ENCODE measurements at regions not wholly inside any gene's neighbourhood (a gene's known extent, or its start where the extent isn't known, plus 50 kb on each side); places are given as distances from the start of the nearest gene placed in this dataset.

DNA sequence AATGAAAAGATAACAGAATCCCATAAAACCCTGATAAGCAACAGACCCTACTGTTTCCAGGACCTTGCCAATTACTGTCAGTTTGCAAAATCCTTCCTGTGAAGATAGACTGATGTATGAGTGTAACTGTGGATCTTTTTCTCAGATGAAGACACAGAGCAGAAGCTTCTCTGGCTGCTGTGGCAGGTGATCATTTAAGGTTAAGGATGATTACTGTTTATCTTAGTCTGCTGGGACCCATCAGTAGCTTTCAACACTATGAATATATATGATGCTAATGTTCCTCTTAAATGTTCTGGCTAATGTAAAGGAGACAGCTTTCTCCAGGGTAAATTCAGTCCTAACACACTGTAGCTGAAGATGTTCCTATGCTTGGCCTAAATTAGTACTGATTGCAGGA, 56.0 kb upstream of the CTTNBP2 start:
- DNase-seq (ENCODE audit: low read depth in 2 of 2), result no peak

DNA sequence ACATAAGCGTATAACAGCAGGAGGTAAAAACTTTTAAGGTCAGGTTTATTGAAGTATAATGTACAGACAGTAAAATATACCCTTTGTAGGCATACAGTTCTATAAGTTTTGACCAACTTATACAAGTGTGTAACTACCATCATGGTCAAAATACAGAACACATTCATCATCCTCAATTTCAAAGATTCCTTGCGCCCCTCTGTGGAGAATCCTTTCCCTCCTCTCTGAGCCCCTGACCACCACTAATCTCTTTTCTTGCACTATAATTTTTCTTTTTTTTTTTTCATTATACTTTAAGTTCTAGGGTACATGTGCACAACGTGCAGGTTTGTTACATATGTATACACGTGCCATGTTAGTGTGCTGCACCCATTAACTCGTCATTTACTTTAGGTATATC, 58.1 kb upstream of the CTTNBP2 start:
- DNase-seq (ENCODE audit: low read depth in 2 of 2), result no peak

GRCh38 chr7:117937049-117937752, 64.0 kb upstream of the CTTNBP2 start:
- DNase-seq (ENCODE audit: low read depth in 2 of 2), result no peak

DNA sequence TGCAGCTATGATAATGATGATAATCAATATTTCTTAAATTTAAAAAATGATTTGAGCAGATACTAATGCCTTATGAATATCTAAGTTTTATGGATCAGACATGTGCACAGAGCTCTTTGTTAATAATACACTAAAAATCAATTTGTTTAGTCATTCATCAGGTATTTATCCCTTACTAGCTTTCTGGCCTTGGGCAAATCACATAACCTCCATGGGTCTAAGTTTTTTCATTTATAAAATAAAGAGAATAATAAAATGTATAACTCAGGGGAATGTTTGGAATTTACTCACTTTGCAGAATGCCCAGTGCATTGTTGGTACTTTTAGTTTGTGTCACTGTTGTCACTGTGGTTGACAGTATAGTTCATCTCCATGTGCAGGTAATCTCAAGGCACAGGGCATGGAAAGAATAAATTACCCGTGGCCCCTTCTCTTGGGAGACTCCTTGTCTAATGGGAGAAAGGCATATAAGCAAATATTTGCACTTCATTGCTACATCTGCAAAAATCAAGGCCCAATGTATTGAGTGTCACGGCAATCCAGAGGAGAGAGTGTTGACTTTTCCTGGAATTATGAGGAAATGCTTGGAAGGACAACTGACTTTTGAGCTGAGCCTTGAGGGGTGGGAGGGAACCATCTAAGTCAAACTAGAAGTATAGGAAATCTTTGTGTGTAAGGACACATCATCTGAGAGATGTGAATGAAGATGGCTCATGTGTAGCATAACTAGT, 64.7 kb upstream of the CTTNBP2 start:
- DNase-seq (ENCODE audit: low read depth in 2 of 2), result no peak

GRCh38 chr7:117941138-117941810, 68.0 kb upstream of the CTTNBP2 start:
- peak; percentile 10 for DNase-seq (ENCODE audit: low read depth in 2 of 2)

GRCh38 chr7:117942780-117943179, 69.5 kb upstream of the CTTNBP2 start:
- DNase-seq (ENCODE audit: low read depth in 2 of 2), result no peak

DNA sequence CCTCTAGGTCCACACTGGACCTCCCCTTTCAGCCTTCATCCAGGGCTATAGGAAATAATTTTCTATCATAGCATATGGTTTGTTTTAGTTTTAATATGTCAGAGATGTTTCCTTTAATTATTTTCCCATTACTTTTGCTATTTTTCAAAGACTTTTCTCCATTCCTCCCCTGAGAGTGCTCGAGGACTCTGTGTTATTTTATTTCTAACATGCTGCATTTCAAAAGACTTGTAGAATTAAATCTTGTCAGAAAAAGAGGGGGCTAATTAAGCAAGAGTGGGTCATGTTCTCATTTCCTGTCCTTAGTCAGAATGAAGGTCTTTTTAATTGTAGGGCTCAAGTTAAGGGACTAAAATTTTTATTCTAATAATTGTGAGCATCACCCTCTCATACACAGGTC, 71.6 kb upstream of the CTTNBP2 start:
- DNase-seq (ENCODE audit: low read depth in 2 of 2), result no peak

- no peak for DNase-seq (ENCODE audit: low read depth in 2 of 2)
Observed at GRCh38 chr7:117946151-117946633, 73.0 kb upstream of the CTTNBP2 start.

GRCh38 chr7:117949232-117949631, 76.0 kb upstream of the CTTNBP2 start:
- no peak for DNase-seq (ENCODE audit: low read depth in 2 of 2)

- no peak for DNase-seq (ENCODE audit: low read depth in 2 of 2)
Observed at GRCh38 chr7:117950601-117951260, 77.5 kb upstream of the CTTNBP2 start.

GRCh38 chr7:117951285-117951684, 78.0 kb upstream of the CTTNBP2 start:
- no peak for DNase-seq (ENCODE audit: low read depth in 2 of 2)

- no peak for DNase-seq (ENCODE audit: low read depth in 2 of 2)
Observed at GRCh38 chr7:117951691-117952280, 78.5 kb upstream of the CTTNBP2 start.

- no peak for DNase-seq (ENCODE audit: low read depth in 2 of 2)
Observed at GRCh38 chr7:117955046-117955445, 81.8 kb upstream of the CTTNBP2 start.

- DNase-seq (ENCODE audit: low read depth in 2 of 2), result no peak
Observed at GRCh38 chr7:117960351-117960750, 87.1 kb upstream of the CTTNBP2 start.

DNA sequence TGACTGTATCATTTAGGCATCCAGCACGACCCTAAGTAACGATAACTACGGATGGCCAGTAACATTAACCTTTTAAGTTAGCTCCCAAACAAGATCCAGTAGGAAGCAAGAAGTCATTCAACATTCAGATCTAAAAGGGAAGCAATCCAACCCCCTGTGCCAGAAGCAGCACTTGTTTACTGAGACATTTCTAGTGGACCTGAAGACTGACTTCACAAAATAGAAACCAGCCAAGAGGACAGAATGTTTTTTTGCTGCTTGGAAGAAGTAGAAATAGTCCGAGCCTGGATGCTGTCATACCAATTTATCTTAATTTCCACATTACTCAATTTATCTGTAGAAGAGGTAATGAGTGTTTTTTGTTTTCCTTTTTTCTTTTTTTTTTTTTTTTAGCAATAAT, 88.0 kb upstream of the CTTNBP2 start:
- DNase-seq (ENCODE audit: low read depth in 2 of 2), result no peak

DNA sequence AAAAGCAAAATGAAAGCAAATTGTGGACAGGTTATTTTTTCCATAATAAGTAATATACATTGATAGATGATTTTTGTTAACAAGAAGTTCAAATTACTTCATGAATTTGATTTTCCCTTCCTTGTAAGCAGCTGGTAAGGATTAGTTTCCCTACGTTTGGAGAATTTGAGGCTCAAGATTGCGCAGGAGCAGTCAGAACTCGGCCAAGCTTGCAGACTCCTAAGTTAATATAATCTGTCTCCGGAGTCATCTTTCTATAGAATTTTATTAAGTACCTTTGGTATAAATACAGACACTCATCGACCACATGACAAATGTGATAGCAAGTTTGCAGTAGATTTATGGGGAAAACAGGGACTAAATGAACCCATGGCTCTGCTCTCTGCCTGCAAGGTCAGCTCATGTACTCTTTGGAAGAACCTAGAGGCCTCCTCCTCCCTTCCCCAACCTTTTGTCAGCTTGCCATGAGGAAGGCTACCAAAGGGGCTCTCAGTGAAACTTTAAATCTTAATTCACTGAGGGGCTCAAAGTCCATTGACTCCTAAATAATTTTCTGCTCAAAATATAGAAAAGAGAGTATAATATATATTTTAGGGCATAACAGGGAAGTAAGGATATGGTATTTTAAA, 89.2 kb upstream of the CTTNBP2 start:
- no peak for DNase-seq (ENCODE audit: low read depth in 2 of 2)

- no peak for DNase-seq (ENCODE audit: low read depth in 2 of 2)
Observed at GRCh38 chr7:117963264-117964197, 90.3 kb upstream of the CTTNBP2 start.

DNA sequence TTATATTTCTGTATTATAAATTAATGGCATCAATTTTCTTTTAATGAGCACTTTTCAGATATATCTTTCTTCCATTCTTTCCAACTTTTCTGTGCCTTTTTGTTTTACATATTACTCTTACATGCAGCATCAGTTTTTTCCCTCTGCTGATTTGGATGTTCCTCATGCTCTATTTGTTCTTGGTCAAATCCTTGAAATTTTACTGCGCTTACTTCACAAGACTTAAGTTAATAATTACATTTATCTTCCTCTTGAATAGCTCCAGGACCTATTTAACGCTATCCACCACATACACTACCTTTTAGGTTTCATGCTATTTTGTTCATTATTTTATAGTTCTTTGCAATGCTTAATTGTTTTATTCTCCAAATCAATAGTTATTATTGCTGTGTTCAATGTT, 97.6 kb upstream of the CTTNBP2 start:
- no peak for DNase-seq (ENCODE audit: low read depth in 2 of 2)

GRCh38 chr7:117971556-117972244, 98.5 kb upstream of the CTTNBP2 start:
- no peak for DNase-seq (ENCODE audit: low read depth in 2 of 2)

- no peak for DNase-seq (ENCODE audit: low read depth in 2 of 2)
Observed at GRCh38 chr7:117972606-117973005, 99.4 kb upstream of the CTTNBP2 start.

All from fibroblast of skin of left quadriceps (primary cell).